A549 (cell line): ENCODE measurements at regions not wholly inside any gene's neighbourhood (a gene's known extent, or its start where the extent isn't known, plus 50 kb on each side); places are given as distances from the start of the nearest gene placed in this dataset.

ENCODE experiments used
- ATAC-seq, 2 experiments: fragments of 200-7000 bp in 1 of 2; fragments of >200 bp in 1 of 2; cut with Nextera tagmentation in 1 of 2; cut with Tn5 transposase in 1 of 2; 3 replicates each; pipeline versions ENCODE4 v1.8.0 to v1.9.1; 2018 to 2020; ENCODE audit warnings: mild to moderate bottlenecking in 1 of 2, moderate library complexity in 1 of 2
- CTCF ChIA-PET: fragments of 300-600 bp; sonication (Branson Sonifier 250); formaldehyde crosslinking; extraction: SDS; loops from one replicate; lab custom pipeline; 2021; ENCODE audit warnings: antibody characterized with exemption, inconsistent platforms; lab: Yijun Ruan, JAX
- POLR2A ChIA-PET: fragments of 350-600 bp; formaldehyde crosslinking; extraction: SDS; loops from one replicate; lab custom pipeline; 2021; ENCODE audit warnings: antibody characterized with exemption, inconsistent platforms; lab: Yijun Ruan, JAX
- DNase-seq, 2 experiments: peaks; one replicate each; pipeline versions ENCODE4 v3.0.0 to v3.0.0-alpha.2; 2011 to 2016; ENCODE audit warnings: low read depth in 1 of 2, low spot score in 1 of 2
- FAIRE-seq: peaks from 2 replicates; lab custom pipeline; 2011; peaks lifted over from hg19 to GRCh38; lab: Jason Lieb, UNC
- H3K27ac ChIP-seq, 2 experiments: fragments of >200 bp; sonication (Bioruptor Twin); formaldehyde crosslinking; 3 replicates each; pipeline ENCODE4 v1.5.1; 2016 to 2017
- H3K4me1 ChIP-seq: fragments of >200 bp; sonication (Bioruptor Twin); formaldehyde crosslinking; 3 replicates; pipeline ENCODE4 v1.6.1; 2016
- H3K4me2 ChIP-seq: fragments of >200 bp; sonication (Bioruptor Twin); formaldehyde crosslinking; 3 replicates; pipeline ENCODE4 v1.6.1; 2016
- H3K4me3 ChIP-seq: fragments of >200 bp; sonication (Bioruptor Twin); formaldehyde crosslinking; 3 replicates; pipeline ENCODE4 v1.5.1; 2016
- H3K9me3 ChIP-seq: fragments of >200 bp; sonication (Bioruptor Twin); formaldehyde crosslinking; 3 replicates; pipeline ENCODE4 v1.6.1; 2016
- BHLHE40 ChIP-seq: IDR thresholded peaks from 2 replicates; pipeline ENCODE4 v1.6.1; 2012; ENCODE audit warnings: low read depth, low read length, inconsistent platforms
- E2F6 ChIP-seq: IDR thresholded peaks from 2 replicates; pipeline ENCODE4 v1.6.1; 2012; ENCODE audit warnings: low read depth, borderline replicate concordance
- EHF ChIP-seq: fragments of 250-450 bp; sonication (Bioruptor Pico); IDR thresholded peaks from 2 replicates; pipeline ENCODE4 v1.5.0; 2020; ENCODE audit warnings: mild to moderate bottlenecking
- ELK1 ChIP-seq: fragments of 150-350 bp; IDR thresholded peaks from 2 replicates; pipeline ENCODE4 v1.6.1; 2014; ENCODE audit warnings: low read depth, mild to moderate bottlenecking, low read length
- FOSL2 ChIP-seq, 2 experiments: fragments of 450-650 bp in 1 of 2; fragments of >200 bp in 1 of 2; sonication (Bioruptor Twin) in 1 of 2; formaldehyde crosslinking; IDR thresholded peaks; 2 replicates each; pipeline versions ENCODE4 v1.5.0 to v1.6.1; 2016 to 2020; ENCODE audit warnings: mild to moderate bottlenecking in 1 of 2, moderate library complexity in 1 of 2
- HDAC2 ChIP-seq: fragments of 200-600 bp; sonication (generic); IDR thresholded peaks from 2 replicates; pipeline ENCODE4 v1.6.1; 2016
- HES2 ChIP-seq: fragments of >200 bp; sonication (Bioruptor Twin); formaldehyde crosslinking; IDR thresholded peaks from 2 replicates; pipeline ENCODE4 v1.6.1; 2016
- HOXA7 ChIP-seq: fragments of 250-450 bp; sonication (Bioruptor Pico); IDR thresholded peaks from 2 replicates; pipeline ENCODE4 v1.5.0; 2020; ENCODE audit warnings: mild to moderate bottlenecking, moderate library complexity
- HOXB5 ChIP-seq: fragments of 250-450 bp; sonication (Bioruptor Pico); IDR thresholded peaks from 2 replicates; pipeline ENCODE4 v1.5.0; 2020; ENCODE audit warnings: mild to moderate bottlenecking, moderate library complexity
- KDM1A ChIP-seq: fragments of 200-600 bp; sonication (generic); IDR thresholded peaks from 2 replicates; pipeline ENCODE4 v1.6.1; 2016; ENCODE audit warnings: low read depth, mild to moderate bottlenecking
- KDM5A ChIP-seq: fragments of 200-600 bp; sonication (generic); IDR thresholded peaks from 2 replicates; pipeline ENCODE4 v1.6.1; 2016; ENCODE audit warnings: antibody characterized with exemption, mild to moderate bottlenecking
- MAX ChIP-seq: IDR thresholded peaks from 2 replicates; pipeline ENCODE4 v1.6.1; 2012
- MAZ ChIP-seq: fragments of 150-350 bp; IDR thresholded peaks from 2 replicates; pipeline ENCODE4 v1.6.1; 2014; ENCODE audit warnings: antibody characterized with exemption, low read depth, low read length, borderline replicate concordance
- MYC ChIP-seq: IDR thresholded peaks from 2 replicates; pipeline ENCODE4 v1.6.1; 2012; ENCODE audit warnings: mild to moderate bottlenecking, inconsistent platforms, low read length, improper control_type of control experiment, borderline replicate concordance
- NPAS2 ChIP-seq: fragments of 250-450 bp; sonication (Bioruptor Pico); IDR thresholded peaks from 2 replicates; pipeline ENCODE4 v1.8.0; 2022; ENCODE audit warnings: mild to moderate bottlenecking, moderate library complexity, borderline replicate concordance
- NR3C1 ChIP-seq: fragments of >200 bp; sonication (Bioruptor Twin); formaldehyde crosslinking; IDR thresholded peaks from 3 replicates; pipeline ENCODE4 v1.6.1; 2017
- POLR2A ChIP-seq: IDR thresholded peaks from 2 replicates; pipeline ENCODE4 v1.6.1; 2012; ENCODE audit warnings: mild to moderate bottlenecking, low read length
- RAD21 ChIP-seq, 2 experiments: fragments of >200 bp in 1 of 2; sonication (Bioruptor Twin) in 1 of 2; formaldehyde crosslinking in 1 of 2; IDR thresholded peaks in 1 of 2; conservative IDR thresholded peaks in 1 of 2; 2 replicates in 1 of 2; 3 replicates in 1 of 2; pipeline ENCODE4 v1.6.1; 2012 to 2018; ENCODE audit warnings: inconsistent platforms in 1 of 2
- RCOR1 ChIP-seq: fragments of 150-350 bp; IDR thresholded peaks from 2 replicates; pipeline ENCODE4 v1.6.1; 2014; ENCODE audit warnings: antibody characterized with exemption, low read length, low read depth
- REST ChIP-seq: fragments of 200-600 bp; sonication (generic); IDR thresholded peaks from 2 replicates; pipeline ENCODE4 v1.6.1; 2016; ENCODE audit warnings: antibody characterized with exemption, mild to moderate bottlenecking, moderate library complexity
- RNF2 ChIP-seq: fragments of 200-600 bp; sonication (generic); IDR thresholded peaks from 2 replicates; pipeline ENCODE4 v1.6.1; 2016; ENCODE audit warnings: low read depth, mild to moderate bottlenecking, antibody characterized with exemption, moderate library complexity, borderline replicate concordance
- SREBF2 ChIP-seq: fragments of 450-650 bp; IDR thresholded peaks from 2 replicates; pipeline ENCODE4 v1.6.1; 2014; ENCODE audit warnings: mild to moderate bottlenecking, moderate library complexity
- USF2 ChIP-seq: fragments of 450-650 bp; IDR thresholded peaks from 2 replicates; pipeline ENCODE4 v1.6.1; 2014; ENCODE audit warnings: antibody characterized with exemption
- ZC3H11A ChIP-seq: fragments of 450-650 bp; IDR thresholded peaks from 2 replicates; pipeline ENCODE4 v1.6.1; 2014; ENCODE audit warnings: antibody characterized with exemption, mild to moderate bottlenecking
- ZFP36 ChIP-seq: fragments of 450-650 bp; IDR thresholded peaks from 2 replicates; pipeline ENCODE4 v1.6.1; 2014; ENCODE audit warnings: borderline replicate concordance; ENCODE audit not compliant: partially characterized antibody
- ZSCAN20 ChIP-seq: fragments of 250-450 bp; sonication (Bioruptor Pico); IDR thresholded peaks from 2 replicates; pipeline ENCODE4 v1.8.0; 2022; ENCODE audit warnings: mild to moderate bottlenecking, moderate library complexity
- WGBS: methylation state at CpG from one replicate; pipeline ENCODE4 v1.1.6; 2017; ENCODE audit errors: missing lambda C conversion rate; 5-methylcytosine and 5-hydroxymethylcytosine counted together

GRCh38 chr1:242723044-242723716 lies 198.7 kb upstream of the PLD5 start:
- 45% methylated on average over 9 of the region's 9 CpGs for WGBS
- Histone ChIP-seq H3K27ac (no peak overlapping the region), H3K4me2 (no peak overlapping the region), H3K9me3 (no peaks in the 10 kb centered on the region), H3K4me3 (no peak overlapping the region), H3K4me1 (no peaks in the 10 kb centered on the region)
- no peak for DNase-seq
- POLR2A ChIA-PET: no interaction called here
- no peak for FAIRE-seq
- no peak for ATAC-seq
- no peak for TF ChIP-seq HOXB5
- no peak for TF ChIP-seq HES2
- no peak for TF ChIP-seq EHF (CRISPR knock-in tag)
- TF ChIP-seq USF2: no peak
- TF ChIP-seq ZC3H11A: no peak
- no peak for TF ChIP-seq SREBF2
- no peak for TF ChIP-seq REST
- TF ChIP-seq RCOR1: no peak
- TF ChIP-seq HDAC2: no peak
- no peak for TF ChIP-seq NPAS2
- CTCF ChIA-PET: no interaction called here

GRCh38 chr1:242718967-242719366 lies 194.5 kb upstream of the PLD5 start:
- DNase-seq: no peak

More at GRCh38 chr1:242718967-242719366, 194.5 kb upstream of the PLD5 start:
- H3K4me2 ChIP-seq: no peak overlapping the region
- ATAC-seq (no peak), FAIRE-seq (no peak)
- no peaks in the 10 kb centered on the region for H3K9me3 ChIP-seq
- no peaks in the 10 kb centered on the region for H3K4me1 ChIP-seq
- H3K27ac ChIP-seq: no peak overlapping the region
- ChIA-PET CTCF (no interaction called here), POLR2A (no interaction called here)
- no peak overlapping the region for H3K4me3 ChIP-seq
- 54% methylated on average over 6 of the region's 6 CpGs for WGBS
- TF ChIP-seq ZSCAN20 (no peak), RAD21 (conservative IDR thresholded peaks at IDR 0.05 in 1 of 2, IDR thresholded peaks at IDR 0.05 in 1 of 2) (no peak), HOXA7 (CRISPR knock-in tag) (no peak), NR3C1 (no peak), RNF2 (no peak), POLR2A (no peak), E2F6 (no peak), FOSL2 (IDR thresholded peaks at IDR 0.05) (no peak), FOSL2 (CRISPR knock-in tag; IDR thresholded peaks at IDR 0.05) (no peak), KDM1A (no peak), HDAC2 (no peak), ZFP36 (no peak), ELK1 (no peak), MAZ (no peak), HES2 (no peak), MAX (no peak), MYC (no peak), BHLHE40 (no peak), KDM5A (no peak), HOXB5 (no peak)
